ENCODE measurements at regions not wholly inside any gene's neighbourhood (a gene's known extent, or its start where the extent isn't known, plus 50 kb on each side); places are given as distances from the start of the nearest gene placed in this dataset.

GRCh38 chr2:118473241-118473640, 374.2 kb downstream of the EN1 start:
- no peak overlapping the region for H3K27ac Mint-ChIP-seq
- no peaks in the 10 kb centered on the region for H3K36me3 Mint-ChIP-seq
- H3K27me3 Mint-ChIP-seq, result no peaks in the 10 kb centered on the region
- no peaks in the 10 kb centered on the region for H3K4me1 Mint-ChIP-seq
- no peaks in the 10 kb centered on the region for H3K9me3 Mint-ChIP-seq (ENCODE audit: low read depth)
- ATAC-seq (no peak), DNase-seq (no peak)
- no peak overlapping the region for H3K4me3 Mint-ChIP-seq
- CTCF ChIA-PET, result no interaction called here

GRCh38 chr2:118470297-118470696, 377.2 kb downstream of the EN1 start:
- Mint-ChIP-seq H3K27me3 (no peaks in the 10 kb centered on the region), H3K4me1 (no peaks in the 10 kb centered on the region), H3K36me3 (no peaks in the 10 kb centered on the region), H3K4me3 (no peak overlapping the region), H3K9me3 (ENCODE audit: low read depth) (no peaks in the 10 kb centered on the region), H3K27ac (no peak overlapping the region)
- CTCF ChIA-PET, result no interaction called here
- DNase-seq (no peak), ATAC-seq (no peak)

DNA sequence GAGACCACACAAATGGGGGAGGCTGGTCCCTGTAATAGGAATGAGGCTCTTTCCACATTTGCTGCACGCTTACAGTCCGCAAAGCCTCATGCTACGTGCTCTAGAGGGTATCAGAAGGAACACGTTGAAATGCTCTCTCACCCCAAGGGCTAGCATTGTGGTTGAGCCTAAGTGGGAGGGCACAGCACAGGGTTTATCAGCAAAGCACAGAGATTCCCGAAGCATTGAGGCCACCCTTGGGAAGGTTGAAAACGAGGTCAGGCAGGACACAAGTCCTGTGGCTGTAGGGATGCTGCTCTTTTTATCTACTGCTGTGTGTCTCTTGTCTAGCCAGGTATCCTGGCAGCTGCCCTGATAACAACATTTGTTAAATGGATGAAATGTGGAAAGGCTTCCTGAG, 378.3 kb downstream of the EN1 start:
- CTCF ChIA-PET, result no interaction called here
- Mint-ChIP-seq H3K27me3 (no peaks in the 10 kb centered on the region), H3K4me1 (no peaks in the 10 kb centered on the region), H3K4me3 (no peak overlapping the region), H3K27ac (no peak overlapping the region), H3K9me3 (ENCODE audit: low read depth) (no peaks in the 10 kb centered on the region), H3K36me3 (no peaks in the 10 kb centered on the region)
- ATAC-seq (no peak), DNase-seq (no peak)

GRCh38 chr2:118464546-118465265, 376.4 kb downstream of the INSIG2 start:
- ATAC-seq (no peak), DNase-seq (no peak)
- Mint-ChIP-seq H3K9me3 (ENCODE audit: low read depth) (no peaks in the 10 kb centered on the region), H3K36me3 (no peaks in the 10 kb centered on the region), H3K27ac (no peak overlapping the region), H3K27me3 (peaks cover 5% of the 10 kb centered on the region), H3K4me3 (no peak overlapping the region), H3K4me1 (no peaks in the 10 kb centered on the region)
- CTCF ChIA-PET, result no interaction called here

DNA sequence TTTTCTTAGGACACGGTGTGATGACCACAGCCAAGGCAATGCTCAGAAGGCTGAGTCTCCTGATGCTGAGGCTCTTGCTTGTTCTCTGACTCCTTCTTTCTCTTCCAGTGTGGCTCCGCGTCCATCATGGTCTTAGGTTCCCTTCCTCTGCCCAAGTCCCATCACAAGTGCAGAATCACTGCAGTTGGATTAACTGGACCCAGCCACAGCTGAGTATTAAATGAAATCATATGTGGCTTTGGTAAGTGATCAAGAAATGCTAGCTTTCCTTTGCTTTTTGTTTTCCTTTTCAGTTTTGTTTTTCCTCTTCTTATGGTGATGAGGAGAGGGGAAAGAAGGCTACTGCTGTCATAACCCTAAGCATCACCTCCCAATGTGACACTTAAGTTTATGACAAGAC, 375.8 kb downstream of the INSIG2 start:
- Mint-ChIP-seq H3K9me3 (ENCODE audit: low read depth) (no peaks in the 10 kb centered on the region), H3K36me3 (no peaks in the 10 kb centered on the region), H3K4me3 (no peak overlapping the region), H3K27ac (no peak overlapping the region), H3K4me1 (no peaks in the 10 kb centered on the region), H3K27me3 (peaks cover 5% of the 10 kb centered on the region)
- CTCF ChIA-PET, result no interaction called here
- ATAC-seq (no peak), DNase-seq (no peak)

- Mint-ChIP-seq H3K4me3 (no peak overlapping the region), H3K4me1 (no peaks in the 10 kb centered on the region), H3K27me3 (peaks cover 5% of the 10 kb centered on the region), H3K9me3 (ENCODE audit: low read depth) (no peaks in the 10 kb centered on the region), H3K36me3 (no peaks in the 10 kb centered on the region), H3K27ac (no peak overlapping the region)
- ATAC-seq (no peak), DNase-seq (no peak)
- CTCF ChIA-PET, result no interaction called here
These were observed 372.2 kb downstream of the INSIG2 start for GRCh38 chr2:118460425-118460824.

DNA sequence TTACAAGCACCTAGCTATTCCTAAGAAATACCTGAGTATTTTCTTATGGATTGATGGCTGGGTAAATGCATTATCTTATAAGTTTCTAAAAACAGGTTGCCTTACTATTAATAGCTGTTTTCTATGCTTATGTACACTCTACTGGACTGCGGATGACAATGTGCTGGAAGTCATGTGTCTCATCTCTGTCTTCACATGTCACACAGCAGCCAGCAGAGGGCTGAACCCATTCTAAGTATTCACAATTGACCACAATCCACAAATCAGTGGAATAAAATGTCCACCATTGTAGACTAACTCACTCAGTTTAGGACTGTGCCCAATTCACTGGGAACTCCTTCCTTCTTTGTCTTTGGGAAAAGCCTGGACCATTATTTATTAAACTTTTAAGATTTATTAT, 371.2 kb downstream of the INSIG2 start:
- CTCF ChIA-PET, result interaction anchor here (1.1 kb wide), 1 partner anchor 21 kb away, joined by 3 read pairs; no protein-coding TSS in a partner anchor
- Mint-ChIP-seq H3K4me3 (no peak overlapping the region), H3K9me3 (ENCODE audit: low read depth) (no peaks in the 10 kb centered on the region), H3K27ac (no peak overlapping the region), H3K27me3 (peaks cover 5% of the 10 kb centered on the region), H3K4me1 (no peaks in the 10 kb centered on the region), H3K36me3 (no peaks in the 10 kb centered on the region)
- DNase-seq, result no peak
- no peak for ATAC-seq

DNA sequence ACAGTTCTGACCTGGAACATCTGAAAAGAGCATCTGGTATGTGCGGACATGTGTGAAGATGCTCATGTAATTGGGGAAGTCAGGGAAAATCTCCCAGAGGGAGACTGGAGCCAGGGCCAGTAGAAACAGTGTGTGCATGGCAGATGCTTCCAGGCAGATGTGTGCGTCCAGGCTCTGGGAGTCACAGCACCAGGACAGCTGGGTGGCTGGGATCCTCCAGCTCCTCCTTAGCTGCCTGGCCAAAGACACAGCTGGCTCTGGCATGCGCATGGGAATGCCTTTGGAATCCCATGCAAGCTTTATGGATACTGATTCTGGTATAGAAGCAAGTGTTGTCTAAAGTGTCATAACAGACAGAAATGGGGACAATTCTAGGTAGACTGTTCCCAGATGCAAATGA, 369.7 kb downstream of the INSIG2 start:
- no peak for DNase-seq
- H3K9me3 Mint-ChIP-seq (ENCODE audit: low read depth), result no peaks in the 10 kb centered on the region
- CTCF ChIA-PET, result no interaction called here
- H3K27me3 Mint-ChIP-seq, result peaks cover under 1% of the 10 kb centered on the region
- H3K27ac Mint-ChIP-seq, result no peak overlapping the region
- H3K36me3 Mint-ChIP-seq, result no peaks in the 10 kb centered on the region
- H3K4me1 Mint-ChIP-seq, result no peaks in the 10 kb centered on the region
- H3K4me3 Mint-ChIP-seq, result no peak overlapping the region
- ATAC-seq, result no peak

GRCh38 chr2:118449401-118449800, 361.1 kb downstream of the INSIG2 start:
- no peak for DNase-seq
- no peaks in the 10 kb centered on the region for H3K36me3 Mint-ChIP-seq
- no peaks in the 10 kb centered on the region for H3K4me1 Mint-ChIP-seq
- ATAC-seq, result no peak
- no peak overlapping the region for H3K27ac Mint-ChIP-seq
- CTCF ChIA-PET, result no interaction called here
- no peaks in the 10 kb centered on the region for H3K27me3 Mint-ChIP-seq
- H3K9me3 Mint-ChIP-seq (ENCODE audit: low read depth), result no peaks in the 10 kb centered on the region
- H3K4me3 Mint-ChIP-seq, result no peak overlapping the region

- Mint-ChIP-seq H3K36me3 (no peaks in the 10 kb centered on the region), H3K27ac (no peak overlapping the region), H3K9me3 (ENCODE audit: low read depth) (no peaks in the 10 kb centered on the region), H3K4me3 (no peak overlapping the region), H3K27me3 (no peaks in the 10 kb centered on the region), H3K4me1 (no peaks in the 10 kb centered on the region)
- CTCF ChIA-PET, result no interaction called here
- DNase-seq (no peak), ATAC-seq (no peak)
These were observed 355.3 kb downstream of the INSIG2 start for GRCh38 chr2:118443596-118443995.

DNA sequence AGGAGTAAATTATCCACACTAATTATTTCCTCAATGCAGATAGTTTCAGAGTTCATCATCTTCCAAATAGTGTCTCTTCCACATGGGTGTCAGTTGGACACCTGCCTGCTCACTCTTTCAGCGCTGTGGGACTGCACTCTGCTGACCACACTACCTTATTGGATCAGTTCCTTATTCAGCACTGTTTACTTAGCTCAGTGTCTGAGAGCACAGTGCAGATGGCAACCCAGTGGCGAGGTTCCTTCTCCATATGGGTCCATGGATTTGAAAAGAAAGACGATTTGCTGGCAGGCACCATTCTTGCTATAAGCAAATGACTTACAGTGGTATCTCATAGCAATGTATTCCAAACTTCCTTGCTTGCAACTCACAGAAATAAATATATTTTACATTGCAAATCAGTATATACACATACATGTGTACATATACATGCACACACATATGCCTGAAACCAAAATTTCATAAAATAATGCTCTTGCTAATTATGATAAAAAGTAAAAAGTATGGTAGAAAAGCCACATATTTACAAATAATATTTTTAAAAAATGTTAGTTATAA, 354.8 kb downstream of the INSIG2 start:
- ATAC-seq (no peak), DNase-seq (no peak)
- no peaks in the 10 kb centered on the region for H3K4me1 Mint-ChIP-seq
- no peaks in the 10 kb centered on the region for H3K9me3 Mint-ChIP-seq (ENCODE audit: low read depth)
- no peak overlapping the region for H3K4me3 Mint-ChIP-seq
- no peaks in the 10 kb centered on the region for H3K27me3 Mint-ChIP-seq
- H3K36me3 Mint-ChIP-seq, result no peaks in the 10 kb centered on the region
- H3K27ac Mint-ChIP-seq, result no peak overlapping the region
- CTCF ChIA-PET, result no interaction called here

DNA sequence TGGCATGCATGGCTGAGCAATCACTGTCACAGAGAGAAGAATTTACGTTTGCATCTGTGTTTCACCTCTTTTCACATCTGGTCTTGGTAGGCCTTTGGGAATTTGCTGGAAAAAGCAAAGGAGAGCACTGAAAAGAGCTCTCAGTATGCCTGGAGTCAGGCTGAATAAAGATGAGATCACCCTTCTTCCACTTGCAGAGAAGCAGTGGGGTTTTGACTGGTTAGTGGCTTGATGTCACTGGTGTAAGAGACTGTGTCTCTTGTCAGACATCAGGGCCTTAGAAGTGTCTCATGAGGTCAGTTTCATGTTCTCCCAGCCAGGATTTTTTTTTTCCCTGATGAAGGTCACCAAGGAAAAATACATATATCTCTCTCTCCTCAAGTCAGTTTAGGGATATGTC, 353.8 kb downstream of the INSIG2 start:
- no peaks in the 10 kb centered on the region for H3K9me3 Mint-ChIP-seq (ENCODE audit: low read depth)
- no peak for ATAC-seq
- CTCF ChIA-PET, result no interaction called here
- H3K27me3 Mint-ChIP-seq, result no peaks in the 10 kb centered on the region
- no peak overlapping the region for H3K4me3 Mint-ChIP-seq
- DNase-seq, result no peak
- H3K36me3 Mint-ChIP-seq, result no peaks in the 10 kb centered on the region
- no peaks in the 10 kb centered on the region for H3K4me1 Mint-ChIP-seq
- H3K27ac Mint-ChIP-seq, result no peak overlapping the region

- CTCF ChIA-PET, result no interaction called here
- ATAC-seq (no peak), DNase-seq (no peak)
- Mint-ChIP-seq H3K27ac (no peak overlapping the region), H3K36me3 (no peaks in the 10 kb centered on the region), H3K4me3 (no peak overlapping the region), H3K4me1 (no peaks in the 10 kb centered on the region), H3K27me3 (no peaks in the 10 kb centered on the region), H3K9me3 (ENCODE audit: low read depth) (no peaks in the 10 kb centered on the region)
These were observed 352.3 kb downstream of the INSIG2 start for GRCh38 chr2:118440404-118441098.

DNA sequence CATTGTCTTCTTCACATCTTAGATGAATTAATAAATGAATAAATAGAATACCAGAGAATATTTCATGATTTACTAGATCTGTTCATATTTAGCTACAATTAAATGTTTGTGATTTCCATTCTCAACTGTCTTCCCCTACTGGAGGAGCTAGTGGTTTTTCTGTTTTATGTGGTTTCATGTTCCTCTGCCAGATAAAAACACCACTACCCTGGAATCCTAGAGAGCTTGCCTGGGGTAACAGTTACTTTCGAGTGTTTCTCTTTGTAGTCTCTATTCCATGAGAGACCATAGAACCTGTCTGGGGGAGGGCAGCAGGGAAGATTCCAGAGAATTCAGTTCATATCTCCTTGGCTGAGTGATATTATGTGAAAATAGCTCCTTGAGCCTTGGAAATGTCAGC, 349.2 kb downstream of the INSIG2 start:
- CTCF ChIA-PET, result no interaction called here
- no peak for DNase-seq
- ATAC-seq, result no peak

More for the DNA sequence above, 349.2 kb downstream of the INSIG2 start:
- Mint-ChIP-seq H3K27ac (no peak overlapping the region), H3K4me1 (no peaks in the 10 kb centered on the region), H3K4me3 (no peak overlapping the region), H3K27me3 (no peaks in the 10 kb centered on the region), H3K9me3 (ENCODE audit: low read depth) (no peaks in the 10 kb centered on the region), H3K36me3 (no peaks in the 10 kb centered on the region)
